SK-N-SH (cell line): ENCODE measurements at regions not wholly inside any gene's neighbourhood (a gene's known extent, or its start where the extent isn't known, plus 50 kb on each side); places are given as distances from the start of the nearest gene placed in this dataset.

Experiments used
- CTCF ChIA-PET: fragments of 300-600, 350-600 bp; formaldehyde crosslinking; extraction: SDS; loops from one replicate; lab custom pipeline; 2021; lab: Yijun Ruan, JAX
- POLR2A ChIA-PET: fragments of 350-600 bp; sonication (Branson Sonifier 250); formaldehyde crosslinking; extraction: SDS; loops from one replicate; lab custom pipeline; 2020; ENCODE audit warnings: antibody characterized with exemption, inconsistent platforms; lab: Yijun Ruan, JAX
- DNase-seq: peaks from one replicate; pipeline ENCODE4 v3.0.0; 2012
- H2AFZ ChIP-seq: fragments of 200-600 bp; sonication (generic); 2 replicates; pipeline ENCODE4 v1.8.1; 2016; ENCODE audit warnings: antibody characterized with exemption, mild to moderate bottlenecking, low read depth
- H3F3A ChIP-seq: fragments of 200-600 bp; sonication (generic); replicated peaks from 2 replicates; pipeline ENCODE3; 2016; ENCODE audit warnings: antibody characterized with exemption, mild to moderate bottlenecking; ENCODE audit not compliant: insufficient read depth
- H3K27ac ChIP-seq, 2 experiments: fragments of 200-500 bp in 1 of 2; fragments of 200-600 bp in 1 of 2; sonication (Bioruptor generic) in 1 of 2; sonication (generic), shearing (Covaris generic) in 1 of 2; 2 replicates each; pipeline versions ENCODE4 v1.5.1 to v1.6.1; 2014 to 2016; ENCODE audit warnings: low read depth in 2 of 2, inconsistent platforms in 1 of 2, low read length in 1 of 2, mild to moderate bottlenecking in 1 of 2, mixed read lengths in 1 of 2
- H3K27me3 ChIP-seq: fragments of 200-600 bp; sonication (generic), shearing (Covaris generic); 2 replicates; pipeline ENCODE4 v1.6.1; 2016; ENCODE audit warnings: mixed run types; ENCODE audit not compliant: insufficient read depth
- H3K36me3 ChIP-seq, 2 experiments: fragments of 200-500 bp in 1 of 2; fragments of 200-600 bp in 1 of 2; sonication (Bioruptor generic) in 1 of 2; sonication (generic) in 1 of 2; replicated peaks in 1 of 2; 2 replicates each; pipeline versions ENCODE3 to v1.5.1; 2014 to 2016; ENCODE audit warnings: low read length in 1 of 2, mild to moderate bottlenecking in 1 of 2; ENCODE audit not compliant: insufficient read depth in 2 of 2, control insufficient read depth in 1 of 2
- H3K4me1 ChIP-seq, 2 experiments: fragments of 200-500 bp in 1 of 2; fragments of 200-600 bp in 1 of 2; sonication (Bioruptor generic) in 1 of 2; sonication (generic), shearing (Covaris generic) in 1 of 2; 2 replicates each; pipeline versions ENCODE4 v1.5.1 to v1.6.1; 2014 to 2016; ENCODE audit warnings: low read depth in 1 of 2, low read length in 1 of 2, mixed run types in 1 of 2; ENCODE audit not compliant: insufficient read depth in 2 of 2, control insufficient read depth in 1 of 2
- H3K4me2 ChIP-seq: fragments of 200-600 bp; sonication (generic), shearing (Covaris generic); 2 replicates; pipeline ENCODE4 v1.6.1; 2017; ENCODE audit warnings: mixed run types
- H3K4me3 ChIP-seq, 2 experiments: fragments of 200-500 bp in 1 of 2; fragments of 200-600 bp in 1 of 2; sonication (Bioruptor generic) in 1 of 2; sonication (generic), shearing (Covaris generic) in 1 of 2; 2 replicates each; pipeline versions ENCODE4 v1.5.1 to v1.8.1; 2014 to 2016; ENCODE audit warnings: low read depth in 2 of 2, inconsistent platforms in 1 of 2, low read length in 1 of 2, mild to moderate bottlenecking in 1 of 2, mixed read lengths in 1 of 2, moderate library complexity in 1 of 2
- H3K79me2 ChIP-seq: fragments of 200-600 bp; sonication (generic); 2 replicates; pipeline ENCODE4 v1.8.1; 2017; ENCODE audit warnings: mild to moderate bottlenecking; ENCODE audit not compliant: insufficient read depth
- H3K9ac ChIP-seq: fragments of 200-600 bp; sonication (generic); 2 replicates; pipeline ENCODE4 v1.6.1; 2017; ENCODE audit warnings: mixed run types
- H3K9me2 ChIP-seq: fragments of 200-600 bp; sonication (generic); 2 replicates; pipeline ENCODE4 v1.6.1; 2017; ENCODE audit warnings: mixed run types
- H3K9me3 ChIP-seq: fragments of 200-600 bp; sonication (generic); 2 replicates; pipeline ENCODE4 v1.6.1; 2017; ENCODE audit warnings: mixed run types, mild to moderate bottlenecking, moderate library complexity
- H4K20me1 ChIP-seq: fragments of 200-600 bp; sonication (generic); 2 replicates; pipeline ENCODE4 v1.6.1; 2017; ENCODE audit warnings: mild to moderate bottlenecking, mixed run types; ENCODE audit not compliant: insufficient read depth
- CHD2 ChIP-seq: fragments of 150-350 bp; IDR thresholded peaks from 2 replicates; pipeline ENCODE4 v1.6.1; 2018; ENCODE audit warnings: low read length; ENCODE audit not compliant: partially characterized antibody
- FOXJ3 ChIP-seq: sonication (generic); formaldehyde crosslinking; IDR thresholded peaks from 2 replicates; pipeline ENCODE4 v1.5.1; 2020; ENCODE audit warnings: mild to moderate bottlenecking, missing genetic modification reagents
- GATA2 ChIP-seq: sonication (generic); formaldehyde crosslinking; IDR thresholded peaks from 2 replicates; pipeline ENCODE4 v1.5.0; 2020; ENCODE audit warnings: mild to moderate bottlenecking, missing genetic modification reagents
- JUND ChIP-seq: IDR thresholded peaks from 2 replicates; pipeline ENCODE4 v1.4.0; 2012
- MEF2A ChIP-seq: IDR thresholded peaks from 2 replicates; pipeline ENCODE4 v1.4.0; 2012; ENCODE audit warnings: low read depth, borderline replicate concordance
- NRF1 ChIP-seq: IDR thresholded peaks from 2 replicates; pipeline ENCODE4 v1.6.1; 2012; ENCODE audit warnings: low read depth, mild to moderate bottlenecking, low read length
- RAD21 ChIP-seq: IDR thresholded peaks from 2 replicates; pipeline ENCODE4 v1.6.1; 2012; ENCODE audit warnings: mild to moderate bottlenecking, low read length
- RCOR1 ChIP-seq: fragments of 150-350 bp; IDR thresholded peaks from 2 replicates; pipeline ENCODE4 v1.6.1; 2017; ENCODE audit warnings: antibody characterized with exemption, low read length
- RFX5 ChIP-seq: IDR thresholded peaks from 2 replicates; pipeline ENCODE4 v1.6.1; 2012; ENCODE audit warnings: mild to moderate bottlenecking, improper control_type of control experiment, low read length
- SMC3 ChIP-seq: IDR thresholded peaks from 2 replicates; pipeline ENCODE4 v1.6.1; 2012; ENCODE audit warnings: low read depth, low read length, improper control_type of control experiment
- TCF12 ChIP-seq: IDR thresholded peaks from 2 replicates; pipeline ENCODE4 v1.4.0; 2012
- TEAD4 ChIP-seq: IDR thresholded peaks from 2 replicates; pipeline ENCODE4 v1.4.0; 2012; ENCODE audit warnings: mild to moderate bottlenecking, borderline replicate concordance; ENCODE audit not compliant: insufficient read depth
- WGBS: methylation state at CpG from one replicate; pipeline ENCODE4 v1.1.6; 2017; ENCODE audit warnings: low lambda C conversion rate; 5-methylcytosine and 5-hydroxymethylcytosine counted together
- TF ChIP-seq, protein P1 (sequence below): IDR thresholded peaks from 2 replicates; pipeline ENCODE4; 2012
- TF ChIP-seq, protein P2 (sequence below): IDR thresholded peaks from 2 replicates; pipeline ENCODE4 v1.4.0; 2012; ENCODE audit warnings: low read depth, borderline replicate concordance
- TF ChIP-seq, protein P3 (sequence below): IDR thresholded peaks from 2 replicates; pipeline ENCODE4 v1.6.1; 2012; ENCODE audit warnings: mild to moderate bottlenecking, low read depth, low read length, moderate library complexity
- TF ChIP-seq, protein P4 (sequence below): IDR thresholded peaks from 2 replicates; pipeline ENCODE4 v1.4.0; 2012; ENCODE audit warnings: low read depth
- TF ChIP-seq, protein P5 (sequence below): IDR thresholded peaks from 2 replicates; pipeline ENCODE4 v1.4.0; 2012; ENCODE audit warnings: low read depth, borderline replicate concordance
- TF ChIP-seq, protein P6 (sequence below): fragments of 200-600 bp; sonication (generic); IDR thresholded peaks from 2 replicates; pipeline ENCODE4 v1.6.1; 2017; ENCODE audit warnings: antibody characterized with exemption, mild to moderate bottlenecking, moderate library complexity
- TF ChIP-seq, protein P7 (sequence below): fragments of 150-350 bp; IDR thresholded peaks from 2 replicates; pipeline ENCODE4 v1.6.1; 2016; ENCODE audit warnings: mild to moderate bottlenecking, low read depth, low read length

DNA sequence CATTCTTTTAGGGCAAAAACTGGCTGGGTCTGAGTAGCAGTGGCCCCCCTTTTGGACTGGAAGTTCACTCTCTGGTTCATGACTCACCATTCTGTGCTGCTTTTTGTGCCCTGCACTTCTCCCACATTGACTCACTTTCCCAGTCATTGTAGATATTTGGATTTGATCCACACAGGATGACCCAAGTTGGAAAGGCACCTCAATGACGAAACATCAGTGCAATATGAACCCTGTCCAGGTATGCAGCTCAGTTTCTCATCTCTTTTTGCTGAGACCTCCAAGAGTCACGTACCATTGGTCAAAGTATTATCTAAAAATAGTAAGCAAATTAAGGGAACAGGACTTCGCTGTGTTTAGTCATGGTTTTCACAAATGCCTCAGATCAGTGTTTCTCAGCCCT is 92.7 kb downstream of the CBLL2 start (continued):
- TF ChIP-seq, protein P1, sequence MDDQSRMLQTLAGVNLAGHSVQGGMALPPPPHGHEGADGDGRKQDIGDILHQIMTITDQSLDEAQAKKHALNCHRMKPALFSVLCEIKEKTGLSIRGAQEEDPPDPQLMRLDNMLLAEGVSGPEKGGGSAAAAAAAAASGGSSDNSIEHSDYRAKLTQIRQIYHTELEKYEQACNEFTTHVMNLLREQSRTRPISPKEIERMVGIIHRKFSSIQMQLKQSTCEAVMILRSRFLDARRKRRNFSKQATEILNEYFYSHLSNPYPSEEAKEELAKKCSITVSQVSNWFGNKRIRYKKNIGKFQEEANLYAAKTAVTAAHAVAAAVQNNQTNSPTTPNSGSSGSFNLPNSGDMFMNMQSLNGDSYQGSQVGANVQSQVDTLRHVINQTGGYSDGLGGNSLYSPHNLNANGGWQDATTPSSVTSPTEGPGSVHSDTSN = no peak
- TF ChIP-seq RCOR1 (no peak), GATA2 (no peak), NRF1 (no peak), RFX5 (no peak), SMC3 (no peak), RAD21 (no peak), TEAD4 (no peak), FOXJ3 (CRISPR knock-in tag) (no peak)
- TF ChIP-seq, protein P2, sequence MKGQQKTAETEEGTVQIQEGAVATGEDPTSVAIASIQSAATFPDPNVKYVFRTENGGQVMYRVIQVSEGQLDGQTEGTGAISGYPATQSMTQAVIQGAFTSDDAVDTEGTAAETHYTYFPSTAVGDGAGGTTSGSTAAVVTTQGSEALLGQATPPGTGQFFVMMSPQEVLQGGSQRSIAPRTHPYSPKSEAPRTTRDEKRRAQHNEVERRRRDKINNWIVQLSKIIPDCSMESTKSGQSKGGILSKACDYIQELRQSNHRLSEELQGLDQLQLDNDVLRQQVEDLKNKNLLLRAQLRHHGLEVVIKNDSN = no peak
- TF ChIP-seq, protein P3, sequence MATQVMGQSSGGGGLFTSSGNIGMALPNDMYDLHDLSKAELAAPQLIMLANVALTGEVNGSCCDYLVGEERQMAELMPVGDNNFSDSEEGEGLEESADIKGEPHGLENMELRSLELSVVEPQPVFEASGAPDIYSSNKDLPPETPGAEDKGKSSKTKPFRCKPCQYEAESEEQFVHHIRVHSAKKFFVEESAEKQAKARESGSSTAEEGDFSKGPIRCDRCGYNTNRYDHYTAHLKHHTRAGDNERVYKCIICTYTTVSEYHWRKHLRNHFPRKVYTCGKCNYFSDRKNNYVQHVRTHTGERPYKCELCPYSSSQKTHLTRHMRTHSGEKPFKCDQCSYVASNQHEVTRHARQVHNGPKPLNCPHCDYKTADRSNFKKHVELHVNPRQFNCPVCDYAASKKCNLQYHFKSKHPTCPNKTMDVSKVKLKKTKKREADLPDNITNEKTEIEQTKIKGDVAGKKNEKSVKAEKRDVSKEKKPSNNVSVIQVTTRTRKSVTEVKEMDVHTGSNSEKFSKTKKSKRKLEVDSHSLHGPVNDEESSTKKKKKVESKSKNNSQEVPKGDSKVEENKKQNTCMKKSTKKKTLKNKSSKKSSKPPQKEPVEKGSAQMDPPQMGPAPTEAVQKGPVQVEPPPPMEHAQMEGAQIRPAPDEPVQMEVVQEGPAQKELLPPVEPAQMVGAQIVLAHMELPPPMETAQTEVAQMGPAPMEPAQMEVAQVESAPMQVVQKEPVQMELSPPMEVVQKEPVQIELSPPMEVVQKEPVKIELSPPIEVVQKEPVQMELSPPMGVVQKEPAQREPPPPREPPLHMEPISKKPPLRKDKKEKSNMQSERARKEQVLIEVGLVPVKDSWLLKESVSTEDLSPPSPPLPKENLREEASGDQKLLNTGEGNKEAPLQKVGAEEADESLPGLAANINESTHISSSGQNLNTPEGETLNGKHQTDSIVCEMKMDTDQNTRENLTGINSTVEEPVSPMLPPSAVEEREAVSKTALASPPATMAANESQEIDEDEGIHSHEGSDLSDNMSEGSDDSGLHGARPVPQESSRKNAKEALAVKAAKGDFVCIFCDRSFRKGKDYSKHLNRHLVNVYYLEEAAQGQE = no peak
- TF ChIP-seq, protein P4, sequence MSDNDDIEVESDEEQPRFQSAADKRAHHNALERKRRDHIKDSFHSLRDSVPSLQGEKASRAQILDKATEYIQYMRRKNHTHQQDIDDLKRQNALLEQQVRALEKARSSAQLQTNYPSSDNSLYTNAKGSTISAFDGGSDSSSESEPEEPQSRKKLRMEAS = no peak
- TF ChIP-seq, protein P5, sequence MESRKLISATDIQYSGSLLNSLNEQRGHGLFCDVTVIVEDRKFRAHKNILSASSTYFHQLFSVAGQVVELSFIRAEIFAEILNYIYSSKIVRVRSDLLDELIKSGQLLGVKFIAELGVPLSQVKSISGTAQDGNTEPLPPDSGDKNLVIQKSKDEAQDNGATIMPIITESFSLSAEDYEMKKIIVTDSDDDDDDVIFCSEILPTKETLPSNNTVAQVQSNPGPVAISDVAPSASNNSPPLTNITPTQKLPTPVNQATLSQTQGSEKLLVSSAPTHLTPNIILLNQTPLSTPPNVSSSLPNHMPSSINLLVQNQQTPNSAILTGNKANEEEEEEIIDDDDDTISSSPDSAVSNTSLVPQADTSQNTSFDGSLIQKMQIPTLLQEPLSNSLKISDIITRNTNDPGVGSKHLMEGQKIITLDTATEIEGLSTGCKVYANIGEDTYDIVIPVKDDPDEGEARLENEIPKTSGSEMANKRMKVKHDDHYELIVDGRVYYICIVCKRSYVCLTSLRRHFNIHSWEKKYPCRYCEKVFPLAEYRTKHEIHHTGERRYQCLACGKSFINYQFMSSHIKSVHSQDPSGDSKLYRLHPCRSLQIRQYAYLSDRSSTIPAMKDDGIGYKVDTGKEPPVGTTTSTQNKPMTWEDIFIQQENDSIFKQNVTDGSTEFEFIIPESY = no peak

DNA sequence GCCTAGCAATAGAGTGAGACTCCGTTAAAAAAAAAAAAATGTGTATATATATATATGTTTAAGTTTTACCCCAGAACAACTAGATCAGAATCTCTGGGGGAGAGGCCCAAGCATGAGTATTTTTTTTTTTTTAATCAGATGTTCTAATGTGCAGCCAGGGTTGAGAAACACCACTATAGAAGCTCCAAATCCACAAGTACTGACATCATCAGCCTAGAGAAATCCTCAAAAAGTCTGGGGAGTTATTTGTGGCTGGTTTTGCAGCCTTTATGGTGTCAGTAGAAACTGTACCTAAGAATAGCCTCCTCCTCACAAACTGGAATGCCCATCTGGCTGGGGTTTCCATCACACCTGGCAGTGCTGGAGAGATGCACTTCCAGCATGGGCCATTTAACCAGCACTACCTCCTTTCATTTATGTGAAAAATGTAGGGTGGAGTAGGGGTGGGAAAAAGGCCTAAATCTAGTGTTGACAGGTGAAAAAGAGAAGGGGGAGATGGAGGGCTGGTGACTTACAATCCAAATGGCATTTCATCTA is 93.5 kb downstream of the CBLL2 start:
- Histone ChIP-seq H3K27me3 (no peaks in the 10 kb centered on the region), H3K4me3 (no peak overlapping the region), H2AFZ (no peak overlapping the region), H3F3A (peaks cover 3% of the 10 kb centered on the region), H3K27ac (peak overlapping the region in 1 of 2 experiments; percentile 52; a peak in 1 of 4 replicates), H3K79me2 (no peaks in the 10 kb centered on the region), H3K9ac (no peak overlapping the region), H3K36me3 (no peaks in the 10 kb centered on the region), H3K9me3 (no peaks in the 10 kb centered on the region), H3K4me1 (no peaks in the 10 kb centered on the region), H3K9me2 (no peaks in the 10 kb centered on the region), H3K4me2 (no peak overlapping the region), H4K20me1 (no peaks in the 10 kb centered on the region)
- WGBS = 64% methylated on average over 1 of the region's 1 CpG
- no peak for DNase-seq
- ChIA-PET CTCF (no interaction called here), POLR2A (no interaction called here)
- TF ChIP-seq, protein P6, sequence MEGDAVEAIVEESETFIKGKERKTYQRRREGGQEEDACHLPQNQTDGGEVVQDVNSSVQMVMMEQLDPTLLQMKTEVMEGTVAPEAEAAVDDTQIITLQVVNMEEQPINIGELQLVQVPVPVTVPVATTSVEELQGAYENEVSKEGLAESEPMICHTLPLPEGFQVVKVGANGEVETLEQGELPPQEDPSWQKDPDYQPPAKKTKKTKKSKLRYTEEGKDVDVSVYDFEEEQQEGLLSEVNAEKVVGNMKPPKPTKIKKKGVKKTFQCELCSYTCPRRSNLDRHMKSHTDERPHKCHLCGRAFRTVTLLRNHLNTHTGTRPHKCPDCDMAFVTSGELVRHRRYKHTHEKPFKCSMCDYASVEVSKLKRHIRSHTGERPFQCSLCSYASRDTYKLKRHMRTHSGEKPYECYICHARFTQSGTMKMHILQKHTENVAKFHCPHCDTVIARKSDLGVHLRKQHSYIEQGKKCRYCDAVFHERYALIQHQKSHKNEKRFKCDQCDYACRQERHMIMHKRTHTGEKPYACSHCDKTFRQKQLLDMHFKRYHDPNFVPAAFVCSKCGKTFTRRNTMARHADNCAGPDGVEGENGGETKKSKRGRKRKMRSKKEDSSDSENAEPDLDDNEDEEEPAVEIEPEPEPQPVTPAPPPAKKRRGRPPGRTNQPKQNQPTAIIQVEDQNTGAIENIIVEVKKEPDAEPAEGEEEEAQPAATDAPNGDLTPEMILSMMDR = no peak
- TF ChIP-seq TEAD4 = no peak
- TF ChIP-seq, protein P7, sequence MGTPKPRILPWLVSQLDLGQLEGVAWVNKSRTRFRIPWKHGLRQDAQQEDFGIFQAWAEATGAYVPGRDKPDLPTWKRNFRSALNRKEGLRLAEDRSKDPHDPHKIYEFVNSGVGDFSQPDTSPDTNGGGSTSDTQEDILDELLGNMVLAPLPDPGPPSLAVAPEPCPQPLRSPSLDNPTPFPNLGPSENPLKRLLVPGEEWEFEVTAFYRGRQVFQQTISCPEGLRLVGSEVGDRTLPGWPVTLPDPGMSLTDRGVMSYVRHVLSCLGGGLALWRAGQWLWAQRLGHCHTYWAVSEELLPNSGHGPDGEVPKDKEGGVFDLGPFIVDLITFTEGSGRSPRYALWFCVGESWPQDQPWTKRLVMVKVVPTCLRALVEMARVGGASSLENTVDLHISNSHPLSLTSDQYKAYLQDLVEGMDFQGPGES = no peak
- TF ChIP-seq, protein P1 = no peak
- TF ChIP-seq RFX5 = no peak
- TF ChIP-seq JUND = no peak
- no peak for TF ChIP-seq NRF1
- TF ChIP-seq GATA2 = no peak
- TF ChIP-seq TCF12 = no peak
- no peak for TF ChIP-seq MEF2A
- TF ChIP-seq CHD2 = no peak
